B cell (primary cell): ENCODE measurements at regions not wholly inside any gene's neighbourhood (a gene's known extent, or its start where the extent isn't known, plus 50 kb on each side); places are given as distances from the start of the nearest gene placed in this dataset.

Experiments
- ATAC-seq: fragments of 200-7000 bp; cut with Tn5 transposase; one replicate; pipeline ENCODE4 v1.10.0; 2021; ENCODE audit warnings: low read depth, mild to moderate bottlenecking, moderate number of reproducible peaks, moderate library complexity
- CTCF ChIA-PET: fragments of 350-600 bp; sonication (Branson Sonifier 250); formaldehyde crosslinking; loops from one replicate; lab custom pipeline; 2021; ENCODE audit warnings: antibody characterized with exemption, inconsistent platforms; lab: Charles Lee
- POLR2A ChIA-PET: fragments of 350-600 bp; sonication (Branson Sonifier 250); formaldehyde crosslinking; loops from one replicate; lab custom pipeline; 2021; ENCODE audit warnings: antibody characterized with exemption; lab: Charles Lee
- DNase-seq: peaks from one replicate; pipeline ENCODE4 v3.0.0; 2013
- H2AFZ ChIP-seq: 2 replicates; pipeline ENCODE4 v1.6.1; 2012; ENCODE audit warnings: mild to moderate bottlenecking, low read depth, low read length; ENCODE audit not compliant: insufficient read depth, poor library complexity, severe bottlenecking
- H3K27ac ChIP-seq, 2 donors: 1 replicate in 1 of 2; 2 replicates in 1 of 2; pipeline ENCODE4 v1.5.1; 2012 to 2013; ENCODE audit warnings: low read length in 2 of 2, mild to moderate bottlenecking in 2 of 2, moderate library complexity in 1 of 2
- H3K27me3 ChIP-seq, 4 experiments: fragments of 200-600 bp in 1 of 4; sonication (generic) in 1 of 4; replicated peaks in 1 of 4; 1 replicate in 2 of 4; 2 replicates in 2 of 4; pipeline versions ENCODE4 v1.6.1 to v1.7.0; 2013 to 2016; ENCODE audit warnings: low read length in 3 of 4, mild to moderate bottlenecking in 2 of 4, mixed read lengths in 1 of 4, moderate library complexity in 1 of 4; ENCODE audit not compliant: insufficient read depth in 4 of 4, control insufficient read depth in 3 of 4; ENCODE audit errors: control extremely low read depth in 1 of 4
- H3K36me3 ChIP-seq, 2 experiments: replicated peaks in 1 of 2; 1 replicate in 1 of 2; 2 replicates in 1 of 2; pipeline versions ENCODE4 v1.6.1 to v1.7.1; 2013; ENCODE audit warnings: low read length in 1 of 2; ENCODE audit not compliant: insufficient read depth in 2 of 2, control insufficient read depth in 1 of 2; ENCODE audit errors: control extremely low read depth in 1 of 2, extremely low read depth in 1 of 2
- H3K4me1 ChIP-seq, 2 donors: fragments of 200-600 bp in 1 of 2; sonication (generic) in 1 of 2; 1 replicate in 1 of 2; 2 replicates in 1 of 2; pipeline versions ENCODE4 v1.5.1 to v1.6.1; 2013 to 2017; ENCODE audit warnings: low read length in 2 of 2; ENCODE audit not compliant: control insufficient read depth in 2 of 2, insufficient read depth in 2 of 2
- H3K4me2 ChIP-seq: replicated peaks from 2 replicates; pipeline ENCODE3; 2012; ENCODE audit warnings: mild to moderate bottlenecking, low read depth, low read length; ENCODE audit not compliant: poor library complexity, severe bottlenecking
- H3K4me3 ChIP-seq, 5 experiments: fragments of 200-600 bp in 1 of 5; sonication (generic) in 1 of 5; 1 replicate in 3 of 5; 2 replicates in 2 of 5; pipeline versions ENCODE4 v1.5.1 to v1.7.0; 2011 to 2016; ENCODE audit warnings: low read length in 4 of 5, mild to moderate bottlenecking in 4 of 5, low read depth in 2 of 5, control low read depth in 1 of 5, moderate library complexity in 1 of 5; ENCODE audit not compliant: insufficient read depth in 1 of 5; ENCODE audit errors: control extremely low read depth in 1 of 5, extremely low read depth in 1 of 5
- H3K79me2 ChIP-seq: fragments of 200-600 bp; sonication (generic); one replicate; pipeline ENCODE4 v1.6.0; 2016; ENCODE audit warnings: low read length; ENCODE audit not compliant: control insufficient read depth, insufficient read depth
- H3K9ac ChIP-seq: fragments of 200-600 bp; sonication (generic); 2 replicates; pipeline ENCODE4 v1.6.1; 2017; ENCODE audit warnings: mild to moderate bottlenecking, low read length, moderate library complexity
- H3K9me3 ChIP-seq, 3 donors: one replicate each; pipeline versions ENCODE4 v1.6.1 to v1.7.1; 2013; ENCODE audit warnings: low read length in 2 of 3; ENCODE audit not compliant: control insufficient read depth in 2 of 3, insufficient read depth in 1 of 3; ENCODE audit errors: control extremely low read depth in 1 of 3
- H4K20me1 ChIP-seq: 2 replicates; pipeline ENCODE4 v1.6.0; 2012; ENCODE audit warnings: mild to moderate bottlenecking, low read length; ENCODE audit not compliant: insufficient read depth, control insufficient read depth, poor library complexity, severe bottlenecking
- H3K27ac Mint-ChIP-seq: one replicate; pipeline ENCODE4 v1.8.0; 2021; ENCODE audit warnings: mixed read lengths
- H3K27me3 Mint-ChIP-seq: one replicate; pipeline ENCODE4 v1.8.0; 2021; ENCODE audit warnings: mixed read lengths
- H3K4me1 Mint-ChIP-seq: one replicate; pipeline ENCODE4 v1.8.0; 2021; ENCODE audit warnings: mixed read lengths
- H3K4me3 Mint-ChIP-seq: one replicate; pipeline ENCODE4 v1.8.0; 2021; ENCODE audit warnings: mixed read lengths
- H3K9me3 Mint-ChIP-seq: one replicate; pipeline ENCODE4 v1.8.0; 2022; ENCODE audit warnings: mixed read lengths; ENCODE audit not compliant: insufficient read depth
- EZH2 ChIP-seq: IDR thresholded peaks from 2 replicates; pipeline ENCODE4 v1.6.1; 2012; ENCODE audit warnings: borderline replicate concordance, low read depth, mild to moderate bottlenecking, moderate library complexity, low read length; ENCODE audit not compliant: insufficient read depth, poor library complexity, severe bottlenecking
- WGBS: methylation state at CpG from one replicate; pipeline ENCODE4 v1.1.5; 2013; ENCODE audit warnings: missing lambda C conversion rate; ENCODE audit not compliant: insufficient coverage; 5-methylcytosine and 5-hydroxymethylcytosine counted together
- intact Hi-C: fragments of 100-400 bp; cut with micrococcal nuclease; formaldehyde crosslinking; loops from one replicate; pipeline ENCODE4 v1.10.0; 2022
- TF ChIP-seq, protein P1 (sequence below): fragments of 200-600 bp; IDR thresholded peaks from one replicate; pipeline ENCODE4 v1.8.0; 2022; ENCODE audit warnings: antibody characterized with exemption, mild to moderate bottlenecking

- TF ChIP-seq EZH2: no peak
- TF ChIP-seq, protein P1, sequence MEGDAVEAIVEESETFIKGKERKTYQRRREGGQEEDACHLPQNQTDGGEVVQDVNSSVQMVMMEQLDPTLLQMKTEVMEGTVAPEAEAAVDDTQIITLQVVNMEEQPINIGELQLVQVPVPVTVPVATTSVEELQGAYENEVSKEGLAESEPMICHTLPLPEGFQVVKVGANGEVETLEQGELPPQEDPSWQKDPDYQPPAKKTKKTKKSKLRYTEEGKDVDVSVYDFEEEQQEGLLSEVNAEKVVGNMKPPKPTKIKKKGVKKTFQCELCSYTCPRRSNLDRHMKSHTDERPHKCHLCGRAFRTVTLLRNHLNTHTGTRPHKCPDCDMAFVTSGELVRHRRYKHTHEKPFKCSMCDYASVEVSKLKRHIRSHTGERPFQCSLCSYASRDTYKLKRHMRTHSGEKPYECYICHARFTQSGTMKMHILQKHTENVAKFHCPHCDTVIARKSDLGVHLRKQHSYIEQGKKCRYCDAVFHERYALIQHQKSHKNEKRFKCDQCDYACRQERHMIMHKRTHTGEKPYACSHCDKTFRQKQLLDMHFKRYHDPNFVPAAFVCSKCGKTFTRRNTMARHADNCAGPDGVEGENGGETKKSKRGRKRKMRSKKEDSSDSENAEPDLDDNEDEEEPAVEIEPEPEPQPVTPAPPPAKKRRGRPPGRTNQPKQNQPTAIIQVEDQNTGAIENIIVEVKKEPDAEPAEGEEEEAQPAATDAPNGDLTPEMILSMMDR: no peak
- H3K4me1 Mint-ChIP-seq: peaks cover 44% of the 10 kb centered on the region
- no peaks in the 10 kb centered on the region for H3K27me3 Mint-ChIP-seq
- H3K9me3 Mint-ChIP-seq: no peaks in the 10 kb centered on the region
- H3K27ac Mint-ChIP-seq: peak overlapping the region; percentile 90
- intact Hi-C loops: loop anchor here (1.0 to 5.0 kb wide), 3 partner anchors 8 to 124 kb away; no protein-coding TSS in a partner anchor
- peak overlapping the region; percentile 50 to 61 for H3K27ac ChIP-seq
- peak; percentile 73 for DNase-seq
- no peaks in the 10 kb centered on the region for H3K27me3 ChIP-seq
- peak overlapping the region; percentile 22 for H3K9ac ChIP-seq
- H3K4me3 Mint-ChIP-seq: peak overlapping the region; percentile 68
- H3K9me3 ChIP-seq: no peaks in the 10 kb centered on the region
- H3K36me3 ChIP-seq: no peaks in the 10 kb centered on the region
- H3K4me2 ChIP-seq: peak overlapping the region; percentile 72
- H3K4me1 ChIP-seq: peaks cover 40 to 44% of the 10 kb centered on the region in 2 donors
- no peaks in the 10 kb centered on the region for H4K20me1 ChIP-seq
- peak overlapping the region in 1 of 5 experiments; percentile 32 for H3K4me3 ChIP-seq
- no peaks in the 10 kb centered on the region for H3K79me2 ChIP-seq
- 11% methylated on average over 3 of the region's 4 CpGs for WGBS
- CTCF ChIA-PET: interaction anchor here (1.0 to 2.1 kb wide), 11 partner anchors 13 to 125 kb away, joined by 3 to 9 read pairs (median 4); partner anchors contain the start of gene PMAIP1
- ATAC-seq: peak; percentile 89
- POLR2A ChIA-PET: interaction anchor here (0.6 to 3.7 kb wide), 4 partner anchors 42 to 61 kb away, joined by 3 to 24 read pairs (median 4); partner anchors contain the start of gene PMAIP1
- peak overlapping the region; percentile 6 for H2AFZ ChIP-seq
These were observed 61.3 kb downstream of the PMAIP1 start for GRCh38 chr18:59961070-59961469.

- no peak for ATAC-seq
- no CpG with 5 or more reads among the region's 2 CpGs for WGBS
- no peaks in the 10 kb centered on the region for H4K20me1 ChIP-seq
- CTCF ChIA-PET: no interaction called here
- H3K27ac Mint-ChIP-seq: peak overlapping the region; percentile 90
- no peaks in the 10 kb centered on the region for H3K79me2 ChIP-seq
- H3K4me3 Mint-ChIP-seq: peak overlapping the region; percentile 20
- H3K4me2 ChIP-seq: peak overlapping the region; percentile 72
- no peak overlapping the region for H3K9ac ChIP-seq
- peaks cover 40 to 44% of the 10 kb centered on the region in 2 donors for H3K4me1 ChIP-seq
- no peaks in the 10 kb centered on the region for H3K36me3 ChIP-seq
- H3K27me3 Mint-ChIP-seq: no peaks in the 10 kb centered on the region
- no peaks in the 10 kb centered on the region for H3K9me3 Mint-ChIP-seq
- no peak for TF ChIP-seq EZH2
- TF ChIP-seq, protein P1: no peak
- POLR2A ChIA-PET: interaction anchor here (0.6 to 3.7 kb wide), 4 partner anchors 11 to 60 kb away, joined by 3 to 24 read pairs (median 6); partner anchors contain the start of gene PMAIP1
- H3K4me1 Mint-ChIP-seq: peaks cover 44% of the 10 kb centered on the region
- H3K4me3 ChIP-seq: no peak overlapping the region
- peak overlapping the region in 1 of 2 donors; percentile 50 for H3K27ac ChIP-seq
- H3K27me3 ChIP-seq: no peaks in the 10 kb centered on the region
- H2AFZ ChIP-seq: peak overlapping the region; percentile 6
- no peak for DNase-seq
- H3K9me3 ChIP-seq: no peaks in the 10 kb centered on the region
- intact Hi-C loops: loop anchor here (2.0 to 5.0 kb wide), 2 partner anchors 55 to 123 kb away; no protein-coding TSS in a partner anchor
These were observed 60.5 kb downstream of the PMAIP1 start for GRCh38 chr18:59960272-59960671.
